Neural cell (in vitro differentiated cells): ENCODE measurements at regions not wholly inside any gene's neighbourhood (a gene's known extent, or its start where the extent isn't known, plus 50 kb on each side); places are given as distances from the start of the nearest gene placed in this dataset.

Experiments used
- CTCF ChIP-seq: fragments of 450-650 bp; IDR thresholded peaks from 2 replicates; pipeline ENCODE4 v1.5.1; 2014; ENCODE audit warnings: antibody characterized with exemption, mild to moderate bottlenecking, moderate library complexity; ENCODE audit not compliant: poor library complexity, severe bottlenecking
- EP300 ChIP-seq: fragments of 450-650 bp; conservative IDR thresholded peaks from 2 replicates; pipeline ENCODE4 v1.6.1; 2014; ENCODE audit warnings: antibody characterized with exemption, mild to moderate bottlenecking, moderate library complexity; ENCODE audit not compliant: poor library complexity, severe bottlenecking
- EZH2 ChIP-seq: fragments of 200-600, 300-800 bp; shearing (Covaris generic), sonication (generic); IDR thresholded peaks from 2 replicates; pipeline ENCODE4 v1.6.1; 2014; ENCODE audit warnings: antibody characterized with exemption, low read length, borderline replicate concordance, mild to moderate bottlenecking; ENCODE audit not compliant: insufficient read depth, poor library complexity, severe bottlenecking
- POLR2AphosphoS5 ChIP-seq: IDR thresholded peaks from 2 replicates; pipeline ENCODE4 v1.6.1; 2012
- RAD21 ChIP-seq: fragments of 450-650 bp; conservative IDR thresholded peaks from 2 replicates; pipeline ENCODE4 v1.6.1; 2014; ENCODE audit warnings: antibody characterized with exemption, mild to moderate bottlenecking, moderate library complexity

- TF ChIP-seq CTCF (no peak), EP300 (no peak), EZH2 (no peak), POLR2AphosphoS5 (no peak), RAD21 (no peak)
Measured at GRCh38 chr3:106317141-106318055, 448.6 kb upstream of the CBLB start.
